HTR-8/SVneo (cell line): ENCODE measurements at regions not wholly inside any gene's neighbourhood (a gene's known extent, or its start where the extent isn't known, plus 50 kb on each side); places are given as distances from the start of the nearest gene placed in this dataset.
A peak's percentile ranks its signal among the peaks of the same experiment; 100 is the strongest.

ENCODE experiments used
- DNase-seq: peaks from one replicate; pipeline ENCODE4 v3.0.0; 2011; ENCODE audit warnings: low spot score, mixed read lengths; ENCODE audit not compliant: insufficient read length
- FAIRE-seq: peaks from 2 replicates; lab custom pipeline; 2011; peaks lifted over from hg19 to GRCh38; lab: Jason Lieb, UNC

- DNase-seq = no peak
Measured at GRCh38 chr2:579351-579886, 97.8 kb downstream of the TMEM18 start.

GRCh38 chr2:576292-576691, 100.9 kb downstream of the TMEM18 start:
- no peak for DNase-seq
- no peak for FAIRE-seq

More at GRCh38 chr2:579351-579886, 97.8 kb downstream of the TMEM18 start:
- FAIRE-seq = peak; percentile 40

GRCh38 chr2:575727-576236, 101.4 kb downstream of the TMEM18 start:
- DNase-seq (no peak), FAIRE-seq (peak; percentile 26)

GRCh38 chr2:575030-575726, 102.0 kb downstream of the TMEM18 start:
- DNase-seq = no peak
- FAIRE-seq = peak; percentile 33

GRCh38 chr2:573805-574392, 103.3 kb downstream of the TMEM18 start:
- no peak for DNase-seq
- no peak for FAIRE-seq

- FAIRE-seq (peak; percentile 36), DNase-seq (no peak)
Measured at GRCh38 chr2:573025-573424, 104.2 kb downstream of the TMEM18 start.

GRCh38 chr2:569681-570080, 107.5 kb downstream of the TMEM18 start:
- DNase-seq (no peak), FAIRE-seq (no peak)

- DNase-seq (no peak), FAIRE-seq (no peak)
Measured at GRCh38 chr2:568639-569235, 108.5 kb downstream of the TMEM18 start.

- FAIRE-seq (peak; percentile 86), DNase-seq (peak; percentile 42)
Measured at GRCh38 chr2:567865-568638, 109.2 kb downstream of the TMEM18 start.

GRCh38 chr2:567496-567864, 109.7 kb downstream of the TMEM18 start:
- FAIRE-seq (no peak), DNase-seq (no peak)

GRCh38 chr2:566379-567313, 110.6 kb downstream of the TMEM18 start:
- FAIRE-seq = no peak
- no peak for DNase-seq

GRCh38 chr2:564471-565181, 112.6 kb downstream of the TMEM18 start:
- no peak for FAIRE-seq
- DNase-seq = no peak

GRCh38 chr2:563512-563911, 113.7 kb downstream of the TMEM18 start:
- FAIRE-seq = no peak
- DNase-seq = no peak

- no peak for FAIRE-seq
Measured at GRCh38 chr2:562391-563364, 114.5 kb downstream of the TMEM18 start.

GRCh38 chr2:558879-559278, 118.3 kb downstream of the TMEM18 start:
- FAIRE-seq = no peak
- no peak for DNase-seq

More at GRCh38 chr2:562391-563364, 114.5 kb downstream of the TMEM18 start:
- DNase-seq = no peak

- FAIRE-seq (no peak), DNase-seq (no peak)
Measured at GRCh38 chr2:558302-558642, 118.9 kb downstream of the TMEM18 start.

GRCh38 chr2:557635-558301, 119.4 kb downstream of the TMEM18 start:
- no peak for FAIRE-seq
- DNase-seq = no peak
